DND-41 (cell line): ENCODE measurements at regions not wholly inside any gene's neighbourhood (a gene's known extent, or its start where the extent isn't known, plus 50 kb on each side); places are given as distances from the start of the nearest gene placed in this dataset.

Experiments used
- ATAC-seq: fragments of 200-7000 bp; cut with Tn5 transposase; 3 replicates; pipeline ENCODE4 v1.9.1; 2021; ENCODE audit warnings: low read depth; ENCODE audit not compliant: insufficient read depth
- DNase-seq: peaks from one replicate; pipeline ENCODE4 v3.0.0-alpha.2; 2020
- H2AFZ ChIP-seq: 2 replicates; pipeline ENCODE4 v1.6.0; 2012; ENCODE audit warnings: low read depth, low read length
- H3K27ac ChIP-seq: 2 replicates; pipeline ENCODE4 v1.5.1; 2012; ENCODE audit warnings: low read length, inconsistent platforms
- H3K27me3 ChIP-seq: fragments of 200-600 bp; sonication (generic); 2 replicates; pipeline ENCODE4 v1.6.0; 2012; ENCODE audit warnings: low read length, mild to moderate bottlenecking, inconsistent platforms; ENCODE audit not compliant: insufficient read depth, poor library complexity
- H3K36me3 ChIP-seq: 2 replicates; pipeline ENCODE4 v1.5.1; 2012; ENCODE audit warnings: low read length, inconsistent platforms; ENCODE audit not compliant: insufficient read depth
- H3K4me1 ChIP-seq: 2 replicates; pipeline ENCODE4 v1.5.1; 2012; ENCODE audit warnings: mild to moderate bottlenecking, low read length; ENCODE audit not compliant: insufficient read depth
- H3K4me2 ChIP-seq: 2 replicates; pipeline ENCODE4 v1.6.0; 2012; ENCODE audit warnings: mild to moderate bottlenecking, moderate library complexity, low read length, inconsistent platforms; ENCODE audit not compliant: insufficient read depth
- H3K4me3 ChIP-seq, 2 experiments: fragments of 200-600 bp in 1 of 2; shearing (Covaris generic) in 1 of 2; 2 replicates each; pipeline ENCODE4 v1.5.1; 2012 to 2016; ENCODE audit warnings: inconsistent platforms in 2 of 2, low read length in 2 of 2, mild to moderate bottlenecking in 2 of 2, low read depth in 1 of 2, moderate library complexity in 1 of 2
- H3K79me2 ChIP-seq: 2 replicates; pipeline ENCODE4 v1.6.0; 2012; ENCODE audit warnings: low read length, inconsistent platforms; ENCODE audit not compliant: insufficient read depth
- H3K9ac ChIP-seq: 2 replicates; pipeline ENCODE4 v1.6.0; 2012; ENCODE audit warnings: low read depth, mild to moderate bottlenecking, inconsistent platforms, low read length, moderate library complexity
- H3K9me3 ChIP-seq: 2 replicates; pipeline ENCODE4 v1.5.1; 2012; ENCODE audit warnings: low read length, moderate library complexity, mild to moderate bottlenecking, inconsistent platforms; ENCODE audit not compliant: insufficient read depth, severe bottlenecking
- H4K20me1 ChIP-seq: 2 replicates; pipeline ENCODE4 v1.6.0; 2012; ENCODE audit warnings: low read length; ENCODE audit not compliant: insufficient read depth
- CTCF ChIP-seq: IDR thresholded peaks from 2 replicates; pipeline ENCODE4 v1.5.1; 2012; ENCODE audit warnings: borderline replicate concordance, low read length, moderate library complexity, mild to moderate bottlenecking; ENCODE audit not compliant: poor library complexity, severe bottlenecking; ENCODE audit errors: extremely low read depth
- EZH2 ChIP-seq: IDR thresholded peaks from 3 replicates; pipeline ENCODE4 v1.6.1; 2012; ENCODE audit warnings: borderline replicate concordance, low read depth, mild to moderate bottlenecking, moderate library complexity, low read length, inconsistent platforms; ENCODE audit not compliant: severe bottlenecking

- Histone ChIP-seq H3K79me2 (no peaks in the 10 kb centered on the region), H3K4me1 (no peaks in the 10 kb centered on the region), H3K27ac (no peak overlapping the region), H3K27me3 (no peaks in the 10 kb centered on the region), H2AFZ (no peak overlapping the region), H3K36me3 (no peaks in the 10 kb centered on the region), H3K4me2 (no peak overlapping the region), H3K4me3 (no peak overlapping the region), H3K9me3 (peaks cover 3% of the 10 kb centered on the region), H3K9ac (no peak overlapping the region), H4K20me1 (no peaks in the 10 kb centered on the region)
- no peak for TF ChIP-seq EZH2
- TF ChIP-seq CTCF: no peak
- ATAC-seq: no peak
- DNase-seq: no peak
Observed at GRCh38 chr16:55250701-55251100, 73.3 kb upstream of the IRX6 start.

GRCh38 chr16:55251151-55251550 is 72.9 kb upstream of the IRX6 start:
- Histone ChIP-seq H3K4me2 (no peak overlapping the region), H3K9ac (no peak overlapping the region), H4K20me1 (no peaks in the 10 kb centered on the region), H2AFZ (no peak overlapping the region), H3K27me3 (no peaks in the 10 kb centered on the region), H3K79me2 (no peaks in the 10 kb centered on the region), H3K27ac (no peak overlapping the region), H3K9me3 (peaks cover 3% of the 10 kb centered on the region), H3K4me3 (no peak overlapping the region), H3K4me1 (no peaks in the 10 kb centered on the region), H3K36me3 (no peaks in the 10 kb centered on the region)
- TF ChIP-seq EZH2 (no peak), CTCF (no peak)
- DNase-seq: no peak
- ATAC-seq: no peak

- no peak overlapping the region for H2AFZ ChIP-seq
- H3K4me1 ChIP-seq: no peaks in the 10 kb centered on the region
- peaks cover 3% of the 10 kb centered on the region for H3K9me3 ChIP-seq
- TF ChIP-seq CTCF (no peak), EZH2 (no peak)
- ATAC-seq (no peak), DNase-seq (no peak)
- no peak overlapping the region for H3K4me2 ChIP-seq
- no peak overlapping the region for H3K4me3 ChIP-seq
- no peaks in the 10 kb centered on the region for H3K36me3 ChIP-seq
- H3K27ac ChIP-seq: no peak overlapping the region
- H4K20me1 ChIP-seq: no peaks in the 10 kb centered on the region
- H3K27me3 ChIP-seq: no peaks in the 10 kb centered on the region
- no peaks in the 10 kb centered on the region for H3K79me2 ChIP-seq
- no peak overlapping the region for H3K9ac ChIP-seq
Observed at GRCh38 chr16:55252577-55252976, 71.4 kb upstream of the IRX6 start.

- Histone ChIP-seq H3K9ac (no peak overlapping the region), H3K36me3 (no peaks in the 10 kb centered on the region), H3K4me1 (no peaks in the 10 kb centered on the region), H3K27me3 (no peaks in the 10 kb centered on the region), H2AFZ (no peak overlapping the region), H3K4me3 (no peak overlapping the region), H3K4me2 (no peak overlapping the region), H4K20me1 (no peaks in the 10 kb centered on the region), H3K9me3 (peaks cover 3% of the 10 kb centered on the region), H3K79me2 (no peaks in the 10 kb centered on the region), H3K27ac (no peak overlapping the region)
- DNase-seq: no peak
- no peak for ATAC-seq
- TF ChIP-seq EZH2: no peak
- no peak for TF ChIP-seq CTCF
Observed at GRCh38 chr16:55253987-55254386, 70.0 kb upstream of the IRX6 start.
